HG03039 (cell line): ENCODE measurements at regions not wholly inside any gene's neighbourhood (a gene's known extent, or its start where the extent isn't known, plus 50 kb on each side); places are given as distances from the start of the nearest gene placed in this dataset.

ENCODE experiments used
- ATAC-seq: cut with Tn5 transposase; IDR thresholded peaks from one replicate; pipeline ENCODE4 v1.9.1; 2021; ENCODE audit warnings: mild to moderate bottlenecking, moderate library complexity; ENCODE audit not compliant: unreplicated experiment

DNA sequence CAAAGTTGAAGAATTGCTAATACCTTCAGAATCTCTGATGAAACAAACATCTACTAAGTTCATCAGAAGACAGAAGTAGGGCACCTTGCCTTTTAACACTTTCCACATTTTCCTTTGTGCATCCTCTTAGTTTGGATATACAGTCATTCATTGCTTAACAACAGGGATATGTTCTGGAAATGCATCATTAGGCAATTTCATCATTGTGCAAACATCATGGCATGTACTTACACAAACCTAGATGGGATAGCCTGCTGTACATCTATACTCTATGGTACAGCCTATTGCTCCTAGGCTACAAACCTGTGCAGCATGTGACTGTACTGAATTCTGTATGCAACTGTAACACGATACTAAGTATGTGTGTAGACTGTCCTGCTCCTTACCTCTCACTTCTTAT is 169.8 kb downstream of the SUCLA2 start:
- ATAC-seq: no peak

DNA sequence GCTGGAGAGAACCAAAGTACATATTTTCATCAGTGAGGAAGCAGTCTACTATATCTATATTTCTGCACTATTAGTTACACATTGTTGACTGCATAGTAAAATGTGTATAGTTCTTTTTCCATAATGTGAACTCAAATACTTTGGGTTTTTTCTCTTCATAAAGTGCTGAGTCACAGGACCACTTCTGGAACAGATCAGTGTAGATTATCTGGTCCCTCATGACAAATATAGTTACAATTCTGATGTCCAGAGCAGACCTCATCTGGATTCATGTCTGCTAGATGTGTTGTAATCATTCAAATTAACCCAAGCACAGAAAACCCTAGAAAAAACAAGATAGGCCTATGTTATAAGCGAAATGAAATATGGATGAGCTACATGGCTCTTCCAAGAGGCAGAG is 171.4 kb downstream of the SUCLA2 start:
- ATAC-seq: no peak

DNA sequence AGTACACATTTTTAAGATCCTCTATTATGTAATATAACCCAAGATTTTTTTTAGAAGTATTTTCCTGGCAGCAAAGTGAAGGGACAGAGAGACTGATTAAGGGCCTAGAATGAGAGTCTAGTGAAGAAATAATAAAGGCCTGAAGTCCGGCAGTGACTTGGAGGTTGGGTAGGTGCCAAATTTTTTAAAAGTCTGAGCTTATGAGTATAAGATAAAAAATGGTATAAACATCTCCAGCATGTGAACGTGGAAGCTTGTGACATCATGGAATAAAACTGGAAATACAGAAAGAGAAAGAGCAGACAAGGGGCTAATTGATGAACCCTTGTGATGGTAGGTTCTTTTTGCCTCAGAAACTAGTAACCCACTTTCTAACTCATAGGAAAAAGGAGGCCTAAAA is 174.6 kb downstream of the SUCLA2 start:
- no peak for ATAC-seq

DNA sequence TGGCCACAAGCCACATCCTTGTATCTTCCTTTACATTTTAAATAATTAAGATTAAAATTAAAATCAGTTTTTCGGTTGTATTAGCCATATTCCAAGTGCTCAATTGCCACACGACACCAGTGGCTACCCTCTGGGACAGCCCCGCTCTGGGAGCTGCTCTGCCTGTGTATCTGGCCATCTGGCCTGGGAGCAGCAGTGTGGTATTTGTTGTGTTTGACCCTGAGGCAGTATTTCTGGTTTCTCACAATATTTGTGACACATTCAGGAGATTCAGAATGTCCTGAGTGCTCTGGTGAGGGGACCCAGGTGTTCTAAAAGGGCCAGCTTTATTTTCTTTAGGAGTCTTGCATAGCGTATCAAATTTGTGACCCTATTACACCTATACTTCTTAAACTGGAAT is 179.0 kb downstream of the SUCLA2 start:
- no peak for ATAC-seq

DNA sequence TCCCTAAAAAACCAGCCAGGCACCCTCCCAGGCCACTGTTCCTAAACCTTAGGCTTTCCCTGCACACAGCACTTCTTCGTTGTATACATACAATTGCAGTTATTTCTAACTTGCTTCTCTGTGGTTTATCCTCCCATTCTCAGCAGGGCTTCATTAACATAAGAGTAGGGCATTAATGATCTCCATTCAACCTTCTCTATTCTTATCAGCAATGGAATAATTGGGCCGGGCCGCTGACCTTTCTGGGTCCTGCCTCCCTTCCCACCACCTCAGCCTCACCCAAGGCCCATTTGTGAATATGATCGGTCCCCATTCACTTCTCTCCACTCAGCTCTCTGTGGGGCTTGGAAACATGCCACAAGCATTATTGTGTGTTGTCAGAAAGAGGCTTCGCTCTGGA is 184.2 kb downstream of the SUCLA2 start:
- no peak for ATAC-seq

DNA sequence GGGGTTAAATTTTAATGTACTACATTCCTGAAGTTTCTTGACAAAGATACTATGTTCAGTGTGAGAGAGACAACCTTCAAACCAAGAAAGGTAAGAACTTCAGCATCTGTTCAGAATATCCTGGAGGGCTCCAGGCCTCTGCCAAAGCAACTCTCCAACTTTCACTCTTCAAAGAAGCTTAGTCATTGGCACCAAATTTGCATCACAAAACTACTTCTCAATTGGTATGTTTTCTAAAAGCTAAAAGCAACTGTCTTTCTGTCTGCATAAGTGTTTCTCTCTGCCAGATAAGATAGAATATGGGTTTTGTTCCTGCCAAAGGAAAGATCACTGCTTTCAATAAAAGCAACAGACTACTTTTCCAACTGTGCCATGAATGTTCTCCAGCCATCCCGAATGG is 187.4 kb downstream of the SUCLA2 start:
- no peak for ATAC-seq

DNA sequence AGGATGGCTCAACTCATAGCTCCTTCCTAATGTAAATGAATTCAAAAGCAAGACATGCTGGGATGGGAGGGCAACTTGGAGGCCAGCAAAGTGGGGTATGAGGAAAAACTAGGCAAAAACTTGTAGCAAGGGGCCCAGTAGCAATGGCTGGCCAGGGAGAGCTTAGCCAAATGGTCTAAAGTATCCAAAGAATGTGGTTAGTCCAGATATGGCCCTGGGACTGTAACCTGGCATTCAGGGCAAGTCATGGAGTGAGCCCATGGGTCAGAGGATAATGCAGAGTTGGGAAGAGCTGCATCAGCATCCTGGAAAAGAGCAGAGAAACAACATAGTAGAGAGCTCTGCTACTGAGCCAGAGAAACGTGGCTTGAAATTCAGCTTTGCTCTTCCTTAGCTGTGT is 191.7 kb downstream of the SUCLA2 start:
- no peak for ATAC-seq

DNA sequence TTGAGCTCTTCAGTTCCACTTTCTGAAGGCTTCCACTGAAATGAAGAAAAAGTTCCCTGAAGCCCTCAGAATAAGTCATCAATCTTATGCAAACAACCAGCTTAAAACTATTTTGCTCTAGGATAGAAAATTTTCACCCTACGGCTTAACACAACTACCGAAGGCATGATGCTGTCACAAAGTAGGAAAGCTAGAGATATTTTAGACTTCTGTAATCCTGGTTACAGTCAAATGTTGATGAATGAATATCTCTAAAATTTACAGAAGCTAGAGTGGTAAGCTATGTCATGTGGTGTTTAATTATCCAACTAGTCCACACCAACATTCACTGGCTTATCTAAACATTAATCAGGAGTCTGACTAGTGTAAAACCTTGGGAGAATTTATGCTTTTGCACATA is 197.9 kb downstream of the SUCLA2 start:
- ATAC-seq: no peak

DNA sequence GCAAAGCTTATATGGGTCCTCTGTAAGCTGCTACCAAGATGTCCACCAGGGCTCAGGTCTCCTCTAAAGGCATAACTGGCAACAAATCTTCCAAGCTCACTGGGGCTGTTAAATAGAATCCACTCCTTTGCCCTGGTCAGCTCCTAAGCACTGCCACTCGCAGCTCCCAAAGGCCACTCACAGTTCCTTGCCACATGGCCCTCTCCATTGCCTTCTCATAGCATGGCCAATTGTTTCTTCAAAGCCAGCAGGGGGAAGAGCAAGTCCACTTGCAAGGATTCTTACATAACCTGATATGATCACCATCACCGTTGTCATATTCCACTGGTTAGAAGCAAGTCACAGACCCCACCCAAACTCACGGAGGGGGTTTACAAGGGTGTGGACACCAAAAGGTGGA is 199.5 kb downstream of the SUCLA2 start:
- no peak for ATAC-seq

DNA sequence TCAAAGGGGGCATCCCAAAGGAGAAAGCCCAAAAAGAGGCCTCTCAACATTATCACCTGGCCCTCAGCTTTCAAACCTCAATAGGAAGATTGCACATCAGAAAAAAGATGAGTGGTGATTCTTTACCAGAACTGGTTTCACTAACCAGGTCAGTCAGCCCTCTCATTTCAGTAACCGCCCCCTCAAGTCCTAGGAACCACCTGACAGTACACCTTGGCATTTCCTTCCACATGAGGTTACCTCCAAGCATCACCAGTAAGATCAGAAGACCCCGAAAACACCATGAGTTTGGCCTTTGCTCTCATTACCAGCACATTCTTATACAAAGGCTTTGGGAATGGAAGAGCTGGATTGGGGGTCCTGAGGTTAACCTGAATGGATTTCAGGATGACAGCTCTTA is 200.5 kb downstream of the SUCLA2 start:
- ATAC-seq: no peak

DNA sequence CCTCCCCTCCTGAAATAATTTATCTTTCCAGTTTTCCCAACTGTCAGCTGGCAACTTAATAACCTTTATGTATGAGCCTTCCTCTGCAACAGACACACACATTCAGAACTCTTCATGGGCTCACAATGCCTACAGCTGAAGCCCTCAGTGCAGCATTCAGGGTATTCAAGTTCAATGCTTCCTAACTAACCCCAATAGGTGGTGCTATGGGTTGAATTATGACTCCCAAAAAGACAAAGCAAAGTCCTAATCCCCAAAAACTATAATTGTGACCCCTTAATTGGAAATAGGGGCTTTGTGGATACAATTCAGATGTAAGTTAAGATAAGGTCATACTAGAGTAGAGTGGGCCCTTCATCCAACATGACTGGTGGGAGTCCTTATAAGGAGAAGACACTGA is 202.2 kb downstream of the SUCLA2 start:
- ATAC-seq: no peak

DNA sequence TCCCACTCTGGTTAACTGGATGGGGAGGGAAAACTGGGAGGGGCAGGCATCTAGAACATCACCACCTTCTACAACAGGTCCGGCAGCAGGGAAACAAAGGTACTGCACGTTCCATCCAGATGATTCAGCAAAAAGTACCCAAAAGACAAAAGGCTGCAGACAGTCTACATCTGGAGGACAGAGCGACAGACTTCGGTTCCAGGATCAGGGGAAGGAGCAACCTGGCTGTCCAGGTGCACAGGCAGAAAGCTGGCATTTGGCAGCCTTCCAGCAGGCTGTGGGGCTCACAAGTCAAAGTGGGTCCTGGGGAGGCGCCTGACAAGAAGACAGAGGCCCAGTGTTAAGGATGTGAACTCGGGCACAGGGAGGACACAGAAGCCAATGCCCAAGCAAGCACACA is 202.9 kb downstream of the SUCLA2 start:
- ATAC-seq: no peak

DNA sequence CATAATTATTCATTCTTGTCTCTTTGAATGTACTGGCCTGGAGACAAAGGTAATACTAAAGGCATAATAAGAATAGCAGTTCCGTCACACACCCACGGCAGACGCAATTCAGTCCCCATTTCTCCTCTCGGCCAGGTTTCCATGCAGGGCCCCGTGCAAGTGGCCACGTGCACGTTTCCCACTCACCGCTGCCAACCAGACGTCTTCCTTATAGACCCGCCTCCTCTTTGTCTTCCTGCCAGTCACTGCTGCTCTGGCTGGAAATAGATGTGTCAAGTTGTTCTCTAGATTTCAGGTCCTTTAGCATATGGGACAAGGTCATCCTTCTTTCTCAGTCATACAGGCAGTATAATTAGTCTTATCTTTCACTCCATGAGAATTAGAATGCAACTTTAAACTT is 204.3 kb downstream of the SUCLA2 start:
- ATAC-seq: no peak

DNA sequence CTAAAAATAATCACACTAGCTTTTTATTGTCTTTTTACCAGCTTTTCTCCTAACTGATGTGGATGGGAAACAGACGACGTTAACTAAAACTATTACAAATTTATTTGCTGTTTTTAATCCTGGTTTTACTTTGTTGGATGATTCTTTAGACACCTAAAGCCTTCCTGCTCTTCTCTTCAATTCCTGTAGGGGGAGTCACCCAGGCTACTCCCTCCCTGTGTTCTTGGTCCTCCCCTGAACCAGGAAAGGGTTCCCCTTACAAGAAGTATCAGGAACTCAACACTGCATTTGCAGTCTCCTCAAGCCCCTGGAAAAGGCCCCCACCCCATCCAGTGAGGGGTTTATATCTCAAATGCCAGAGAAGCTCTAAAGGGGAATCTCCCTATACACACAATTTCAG is 206.1 kb downstream of the SUCLA2 start:
- no peak for ATAC-seq

DNA sequence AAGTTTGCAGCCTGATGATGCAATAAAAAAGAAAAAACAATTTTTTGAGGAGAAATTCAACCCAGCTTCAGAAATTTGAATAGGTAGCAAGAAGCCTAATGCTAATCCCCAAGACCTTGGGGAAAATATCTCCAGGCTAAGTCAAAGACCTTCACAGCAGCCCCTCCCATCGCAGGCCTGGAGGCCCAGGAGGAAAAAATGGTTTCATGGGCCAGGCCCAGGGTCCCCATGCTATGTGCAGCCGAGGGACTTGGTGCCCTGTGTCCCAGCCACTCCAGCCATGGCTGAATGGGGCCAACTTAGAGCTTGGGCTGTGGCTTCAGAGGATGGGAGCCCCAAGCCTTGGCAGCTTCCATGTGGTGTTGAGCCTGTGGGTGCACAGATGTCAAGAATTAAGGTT is 210.3 kb downstream of the SUCLA2 start:
- no peak for ATAC-seq

DNA sequence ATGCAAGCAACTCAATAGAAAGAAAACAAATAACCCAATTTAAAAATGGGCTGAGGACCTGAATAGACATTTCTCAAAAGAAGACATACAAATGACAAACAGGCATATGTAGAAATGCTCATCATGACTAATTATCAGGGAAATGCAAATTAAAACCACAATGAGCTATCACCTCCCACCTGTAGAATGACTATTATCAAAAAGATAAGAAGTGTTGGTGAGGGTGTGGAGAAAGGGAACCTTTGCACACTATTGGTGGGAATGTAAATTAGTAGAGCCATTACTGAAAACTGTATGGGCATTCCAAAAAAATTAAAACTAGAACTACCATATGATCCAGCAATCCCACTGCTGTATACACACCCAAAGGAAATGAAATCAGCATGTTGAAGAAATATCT is 212.2 kb downstream of the SUCLA2 start:
- no peak for ATAC-seq

DNA sequence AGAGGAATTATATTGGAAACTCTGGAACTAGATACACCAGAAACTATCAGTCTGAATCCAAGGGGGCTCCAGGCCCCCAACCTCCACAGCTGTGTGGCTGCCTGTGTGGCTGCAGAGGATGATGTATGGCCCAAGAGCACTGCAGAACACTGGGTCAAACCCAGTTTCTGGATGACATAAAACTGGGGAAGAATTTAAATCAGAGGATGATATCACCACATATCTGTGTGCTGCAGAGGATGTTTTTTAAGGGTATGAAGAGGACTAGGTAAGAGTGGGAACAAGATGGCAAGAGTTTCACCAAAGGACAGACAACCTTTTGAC is 226.4 kb downstream of the SUCLA2 start:
- no peak for ATAC-seq

DNA sequence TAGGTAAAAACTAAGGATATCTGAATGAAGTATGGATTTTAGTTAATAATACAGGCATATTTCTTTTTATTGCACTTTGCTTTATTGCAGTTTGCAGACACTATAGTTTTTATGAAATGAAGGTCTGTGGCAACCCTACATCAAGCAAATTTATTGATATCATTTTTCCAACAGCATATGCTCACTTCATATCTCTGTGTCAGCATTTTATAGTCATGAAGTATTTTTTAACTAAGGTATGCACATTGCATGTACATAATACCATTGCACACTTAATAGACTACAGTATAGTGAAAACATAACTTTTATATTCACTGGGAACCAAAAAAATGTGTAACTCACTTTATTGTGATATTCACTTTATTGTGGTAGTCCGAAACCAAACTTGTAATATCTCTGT is 236.3 kb downstream of the SUCLA2 start:
- no peak for ATAC-seq

DNA sequence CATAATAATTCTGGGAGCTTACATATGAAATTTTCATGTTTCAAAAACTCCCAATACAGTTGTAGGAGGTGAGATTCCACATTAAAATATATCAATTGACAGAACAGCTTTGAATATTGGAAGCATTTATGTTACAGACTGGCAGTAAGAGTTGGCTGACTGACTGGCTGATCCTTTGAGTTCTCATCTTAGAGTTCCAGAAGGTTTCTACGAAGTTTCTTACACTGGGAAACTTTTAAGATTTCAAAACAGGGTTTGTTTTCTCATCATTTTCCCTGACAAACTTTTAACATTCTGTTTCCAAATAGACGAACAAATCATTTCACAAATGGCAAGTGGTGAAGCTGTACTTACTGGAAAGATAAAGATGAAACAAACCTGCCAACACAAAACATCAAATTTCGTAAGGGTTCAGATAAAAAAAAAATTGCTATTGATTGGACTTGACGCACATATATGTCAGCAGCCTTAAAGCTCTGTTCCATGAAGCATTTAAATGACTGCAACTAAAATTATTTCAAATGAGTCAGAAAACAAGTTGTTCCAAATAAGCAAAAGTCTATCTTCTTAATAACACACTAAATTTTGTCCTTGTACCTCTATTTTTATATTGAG is 243.5 kb downstream of the SUCLA2 start:
- ATAC-seq: no peak

DNA sequence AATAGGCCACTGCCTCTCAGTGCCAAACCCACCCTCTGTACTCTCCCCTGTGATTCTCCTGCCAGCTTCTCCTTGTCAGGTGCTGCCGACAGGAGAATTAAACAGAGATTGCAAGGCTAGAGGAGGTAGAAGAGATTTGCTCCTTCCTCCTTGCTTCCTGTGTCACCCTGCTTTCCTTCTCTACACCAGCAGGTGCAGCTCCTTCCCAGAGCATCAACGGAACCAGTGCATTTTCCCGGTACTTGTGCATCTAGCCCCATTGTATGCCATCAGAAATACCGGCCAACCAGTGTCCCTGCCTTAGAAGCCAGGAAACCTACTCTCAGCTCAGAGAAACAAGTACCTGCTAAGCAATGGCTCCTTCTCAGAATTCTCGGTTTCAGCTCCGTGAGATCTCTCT is 253.2 kb downstream of the SUCLA2 start:
- no peak for ATAC-seq

DNA sequence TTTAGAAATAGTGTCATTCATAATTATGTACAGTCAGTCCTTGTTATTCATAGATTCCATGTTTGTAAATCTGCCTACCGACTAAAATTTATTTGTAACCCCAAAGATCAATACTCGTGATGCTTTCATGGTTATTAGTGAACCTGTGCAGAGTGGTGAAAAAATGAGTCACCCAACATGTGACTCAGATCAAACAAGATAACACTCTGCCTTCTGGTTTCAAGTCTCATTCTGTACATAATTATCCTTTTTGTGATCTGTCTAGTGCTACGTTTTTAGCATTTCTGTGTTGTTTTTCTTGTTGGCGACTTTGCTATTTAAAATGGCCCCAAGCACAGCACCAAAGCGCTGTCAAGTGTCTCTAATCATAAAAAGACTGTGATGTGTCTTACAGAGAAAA is 274.7 kb downstream of the SUCLA2 start:
- no peak for ATAC-seq

DNA sequence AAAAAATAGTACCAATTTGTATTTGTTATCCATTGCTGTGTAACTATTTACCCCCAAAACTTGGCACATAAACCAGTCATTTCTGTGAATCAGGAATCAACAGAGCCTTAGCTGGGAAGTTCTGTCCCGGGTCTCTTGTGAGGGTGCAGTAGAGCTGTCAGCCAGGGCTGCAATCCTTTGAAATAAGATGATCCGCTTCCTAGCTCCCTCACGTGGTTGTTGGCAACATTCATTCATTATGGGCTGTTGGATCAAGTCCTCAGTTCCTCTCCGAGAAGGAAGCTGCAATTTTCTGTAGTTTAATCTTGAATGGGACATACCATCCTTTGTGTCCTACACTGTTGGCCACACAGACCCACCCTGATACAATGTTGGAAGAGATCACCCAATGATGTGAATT is 277.2 kb downstream of the SUCLA2 start:
- ATAC-seq: no peak

DNA sequence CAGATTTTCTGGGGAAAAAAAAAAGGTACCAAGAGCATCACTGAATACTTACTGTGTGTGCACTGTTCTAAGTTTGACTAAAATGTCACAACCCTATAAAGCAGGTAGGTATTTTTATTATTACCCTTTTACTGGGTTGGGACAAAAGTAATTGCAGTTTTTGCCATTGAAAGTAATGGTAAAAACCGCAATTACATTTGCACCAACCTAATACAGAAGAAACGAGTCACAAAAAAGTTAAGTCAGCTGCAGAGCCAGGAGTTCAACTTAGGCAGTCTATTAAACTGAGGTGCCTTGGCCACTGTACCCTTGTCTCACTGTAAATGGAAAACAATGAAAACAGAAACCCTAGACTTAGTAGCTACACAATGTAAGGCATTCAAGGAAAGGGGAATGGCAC is 281.9 kb downstream of the SUCLA2 start:
- ATAC-seq: no peak

DNA sequence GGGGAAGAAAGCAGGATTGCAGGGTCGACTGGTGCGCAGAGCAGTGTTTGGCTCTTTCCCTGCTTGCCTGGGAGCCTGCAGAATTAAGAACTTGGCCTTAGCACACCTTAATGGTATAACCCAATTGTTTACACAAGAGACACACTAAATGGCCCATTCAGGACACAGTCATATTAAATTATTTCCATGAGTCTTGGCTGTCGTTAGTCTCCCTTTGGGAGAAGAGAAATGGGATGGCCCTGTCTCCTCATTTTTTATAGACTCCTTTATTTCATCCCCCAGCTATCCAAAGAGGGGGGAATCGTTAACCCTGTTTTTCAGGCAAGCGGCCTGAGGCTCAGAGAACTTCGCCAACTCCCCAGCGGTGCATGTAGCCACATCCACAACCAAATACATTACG is 282.5 kb downstream of the SUCLA2 start:
- ATAC-seq: no peak
